Small intestine (tissue), 7 donors: ENCODE measurements at regions not wholly inside any gene's neighbourhood (a gene's known extent, or its start where the extent isn't known, plus 50 kb on each side); places are given as distances from the start of the nearest gene placed in this dataset.
"Not testable (repeated sequence)": the region's sequence is repeated elsewhere in the genome, so short reads cannot be mapped to it uniquely, and the experiment has no call there.

Experiments
- DNase-seq, 2 donors: peaks; one replicate each; pipeline versions ENCODE4 v3.0.0 to v3.0.0-alpha.2; 2013
- FAIRE-seq: peaks from 2 replicates; lab custom pipeline; 2012; peaks lifted over from hg19 to GRCh38; lab: Jason Lieb, UNC
- H3K27ac ChIP-seq, 3 donors: one replicate each; pipeline ENCODE4 v1.5.1; 2013; ENCODE audit warnings: low read length in 2 of 3, mild to moderate bottlenecking in 2 of 3, control low read depth in 1 of 3, inconsistent platforms in 1 of 3, low read depth in 1 of 3, moderate library complexity in 1 of 3
- H3K27me3 ChIP-seq, 3 donors: one replicate each; pipeline ENCODE4 v1.6.1; 2013; ENCODE audit warnings: low read length in 3 of 3, inconsistent platforms in 1 of 3; ENCODE audit not compliant: control insufficient read depth in 3 of 3, insufficient read depth in 3 of 3
- H3K36me3 ChIP-seq, 3 donors: one replicate each; pipeline ENCODE4 v1.6.1; 2013; ENCODE audit warnings: low read length in 3 of 3, inconsistent platforms in 1 of 3, low read depth in 1 of 3, mild to moderate bottlenecking in 1 of 3, moderate library complexity in 1 of 3; ENCODE audit not compliant: control insufficient read depth in 3 of 3, insufficient read depth in 2 of 3
- H3K4me1 ChIP-seq, 3 donors: one replicate each; pipeline ENCODE4 v1.6.1; 2013; ENCODE audit warnings: low read length in 2 of 3, inconsistent platforms in 1 of 3, low read depth in 1 of 3, mild to moderate bottlenecking in 1 of 3, moderate library complexity in 1 of 3; ENCODE audit not compliant: control insufficient read depth in 3 of 3, insufficient read depth in 2 of 3
- H3K4me3 ChIP-seq, 3 donors: one replicate each; pipeline ENCODE4 v1.5.1; 2013; ENCODE audit warnings: low read length in 3 of 3, control low read depth in 1 of 3, inconsistent platforms in 1 of 3, low read depth in 1 of 3, mild to moderate bottlenecking in 1 of 3, moderate library complexity in 1 of 3
- H3K9me3 ChIP-seq, 2 donors: one replicate each; pipeline ENCODE4 v1.6.1; 2013; ENCODE audit warnings: low read depth in 1 of 2, low read length in 1 of 2; ENCODE audit not compliant: control insufficient read depth in 2 of 2, insufficient read depth in 1 of 2
- WGBS, 3 donors: extraction: QIAGEN DNeasy Blood & Tissue Kit; methylation state at CpG; one replicate each; pipeline ENCODE4 v1.1.7; 2013; 5-methylcytosine and 5-hydroxymethylcytosine counted together
- donor health status: healthy with polysubstance abuse.
- donor health status: control.
- donor health status: control.
- donor health status: Bipolar disorder and iron deficiency.
- donor health status: healthy.

GRCh38 chr12:42886160-42886559 lies 296.6 kb upstream of the PRICKLE1 start:
- Histone ChIP-seq H3K4me1 (no peaks in the 10 kb centered on the region), H3K9me3 (no peaks in the 10 kb centered on the region), H3K4me3 (no peak overlapping the region), H3K27me3 (no peaks in the 10 kb centered on the region), H3K27ac (no peak overlapping the region), H3K36me3 (no peaks in the 10 kb centered on the region)
- 16 to 44% (median 23%) methylated on average over 3 of the region's 3 CpGs for WGBS, 3 donors
- DNase-seq (no peak), FAIRE-seq (no peak)

- H3K4me3 ChIP-seq: no peak overlapping the region
- H3K36me3 ChIP-seq: no peaks in the 10 kb centered on the region
- DNase-seq (no peak), FAIRE-seq (no peak)
- 83 to 99% (median 94%) methylated on average over 2 of the region's 2 CpGs for WGBS, 3 donors
- H3K27ac ChIP-seq: no peak overlapping the region
- no peaks in the 10 kb centered on the region for H3K9me3 ChIP-seq
- no peaks in the 10 kb centered on the region for H3K27me3 ChIP-seq
- no peaks in the 10 kb centered on the region for H3K4me1 ChIP-seq
These were observed 296.1 kb upstream of the PRICKLE1 start for GRCh38 chr12:42885677-42886076.

- DNase-seq (no peak), FAIRE-seq (no peak)
- H3K4me1 ChIP-seq: no peaks in the 10 kb centered on the region
- 69 to 89% (median 71%) methylated on average over 4 of the region's 4 CpGs for WGBS, 3 donors
- no peaks in the 10 kb centered on the region for H3K36me3 ChIP-seq
- H3K27me3 ChIP-seq: no peaks in the 10 kb centered on the region
- H3K4me3 ChIP-seq: no peak overlapping the region
- H3K27ac ChIP-seq: no peak overlapping the region
- no peaks in the 10 kb centered on the region for H3K9me3 ChIP-seq
These were observed 294.6 kb upstream of the PRICKLE1 start for GRCh38 chr12:42884116-42884515.

GRCh38 chr12:42873401-42873800 lies 283.9 kb upstream of the PRICKLE1 start:
- Histone ChIP-seq H3K27ac (no peak overlapping the region), H3K9me3 (no peaks in the 10 kb centered on the region), H3K4me1 (no peaks in the 10 kb centered on the region), H3K4me3 (no peak overlapping the region), H3K36me3 (no peaks in the 10 kb centered on the region), H3K27me3 (no peaks in the 10 kb centered on the region)
- 77 to 86% (median 78%) methylated on average over 5 of the region's 5 CpGs for WGBS, 3 donors
- FAIRE-seq (no peak), DNase-seq (no peak)

- H3K36me3 ChIP-seq: no peaks in the 10 kb centered on the region
- no peaks in the 10 kb centered on the region for H3K4me1 ChIP-seq
- no peak for FAIRE-seq
- no peak for DNase-seq
- no peak overlapping the region for H3K4me3 ChIP-seq
- WGBS, 3 donors: 52 to 86% (median 69%) methylated on average over 3 of the region's 3 CpGs
- no peaks in the 10 kb centered on the region for H3K27me3 ChIP-seq
- H3K27ac ChIP-seq: no peak overlapping the region
- H3K9me3 ChIP-seq: no peaks in the 10 kb centered on the region
These were observed 282.3 kb upstream of the PRICKLE1 start for GRCh38 chr12:42871816-42872215.

GRCh38 chr12:42868291-42868690 lies 278.7 kb upstream of the PRICKLE1 start:
- Histone ChIP-seq H3K4me1 (no peaks in the 10 kb centered on the region), H3K36me3 (no peaks in the 10 kb centered on the region), H3K27ac (no peak overlapping the region), H3K9me3 (no peaks in the 10 kb centered on the region), H3K27me3 (no peaks in the 10 kb centered on the region), H3K4me3 (no peak overlapping the region)
- FAIRE-seq (no peak), DNase-seq (no peak)
- WGBS, 3 donors: 77 to 84% (median 79%) methylated on average over 1 of the region's 1 CpG

- no peaks in the 10 kb centered on the region for H3K27me3 ChIP-seq
- FAIRE-seq: no peak
- no peaks in the 10 kb centered on the region for H3K4me1 ChIP-seq
- no peak for DNase-seq
- H3K4me3 ChIP-seq: no peak overlapping the region
- no peak overlapping the region for H3K27ac ChIP-seq
- WGBS, 3 donors: 70 to 84% (median 84%) methylated on average over 3 of the region's 3 CpGs
- H3K36me3 ChIP-seq: no peaks in the 10 kb centered on the region
- H3K9me3 ChIP-seq: no peaks in the 10 kb centered on the region
These were observed 275.7 kb upstream of the PRICKLE1 start for GRCh38 chr12:42865282-42865681.

GRCh38 chr12:42862055-42862454 lies 272.5 kb upstream of the PRICKLE1 start:
- 82 to 89% (median 83%) methylated on average over 2 of the region's 2 CpGs for WGBS, 3 donors
- Histone ChIP-seq H3K27me3 (no peaks in the 10 kb centered on the region), H3K36me3 (no peaks in the 10 kb centered on the region), H3K9me3 (no peaks in the 10 kb centered on the region), H3K27ac (no peak overlapping the region), H3K4me3 (no peak overlapping the region), H3K4me1 (no peaks in the 10 kb centered on the region)
- DNase-seq: no peak
- FAIRE-seq: no peak

- H3K9me3 ChIP-seq, H3K27me3 ChIP-seq, H3K4me1 ChIP-seq, H3K36me3 ChIP-seq, H3K4me3 ChIP-seq, DNase-seq, FAIRE-seq, H3K27ac ChIP-seq: not testable (repeated sequence)
These were observed 270.8 kb upstream of the PRICKLE1 start for GRCh38 chr12:42860331-42860730.
